Esophagus (tissue), 2 donors: ENCODE measurements at regions not wholly inside any gene's neighbourhood (a gene's known extent, or its start where the extent isn't known, plus 50 kb on each side); places are given as distances from the start of the nearest gene placed in this dataset.
"Not testable (repeated sequence)": the region's sequence is repeated elsewhere in the genome, so short reads cannot be mapped to it uniquely, and the experiment has no call there.

Experiments used
- H3K27ac ChIP-seq, 2 donors: one replicate each; pipeline ENCODE4 v1.5.1; 2013; ENCODE audit warnings: low read depth in 2 of 2, mild to moderate bottlenecking in 2 of 2, inconsistent platforms in 1 of 2, low read length in 1 of 2, moderate library complexity in 1 of 2
- H3K27me3 ChIP-seq, 2 donors: one replicate each; pipeline ENCODE4 v1.6.1; 2013; ENCODE audit warnings: low read length in 2 of 2, control low read depth in 1 of 2, mild to moderate bottlenecking in 1 of 2; ENCODE audit not compliant: insufficient read depth in 2 of 2, control insufficient read depth in 1 of 2
- H3K36me3 ChIP-seq, 2 donors: one replicate each; pipeline ENCODE4 v1.6.1; 2013; ENCODE audit warnings: low read length in 1 of 2; ENCODE audit not compliant: control insufficient read depth in 2 of 2, insufficient read depth in 2 of 2
- H3K4me1 ChIP-seq, 2 donors: one replicate each; pipeline ENCODE4 v1.6.1; 2013; ENCODE audit warnings: low read length in 1 of 2; ENCODE audit not compliant: control insufficient read depth in 2 of 2, insufficient read depth in 2 of 2
- H3K4me3 ChIP-seq, 2 donors: one replicate each; pipeline ENCODE4 v1.5.1; 2013; ENCODE audit warnings: low read length in 2 of 2, mild to moderate bottlenecking in 2 of 2, low read depth in 1 of 2, moderate library complexity in 1 of 2
- H3K9me3 ChIP-seq, 2 donors: one replicate each; pipeline ENCODE4 v1.6.1; 2013; ENCODE audit warnings: mild to moderate bottlenecking in 2 of 2, low read depth in 1 of 2, low read length in 1 of 2, moderate library complexity in 1 of 2; ENCODE audit not compliant: control insufficient read depth in 2 of 2, insufficient read depth in 1 of 2
- WGBS, 2 donors: extraction: QIAGEN DNeasy Blood & Tissue Kit; methylation state at CpG; one replicate each; pipeline ENCODE4 v1.1.7; 2013; 5-methylcytosine and 5-hydroxymethylcytosine counted together
- donor health status: healthy with polysubstance abuse.
- donor health status: Bipolar disorder and iron deficiency.

- H3K4me1 ChIP-seq = no peaks in the 10 kb centered on the region
- 90 to 93% methylated on average over 7 of the region's 7 CpGs for WGBS, 2 donors
- H3K27me3 ChIP-seq = no peaks in the 10 kb centered on the region
- no peaks in the 10 kb centered on the region for H3K9me3 ChIP-seq
- H3K4me3 ChIP-seq = no peak overlapping the region
- H3K36me3 ChIP-seq = no peaks in the 10 kb centered on the region
- no peak overlapping the region for H3K27ac ChIP-seq
Observed at GRCh38 chr2:9717886-9718451, 87.2 kb upstream of the YWHAQ start.

- WGBS, 2 donors = 90 to 91% methylated on average over 9 of the region's 9 CpGs
- Histone ChIP-seq H3K27me3 (no peaks in the 10 kb centered on the region), H3K27ac (no peak overlapping the region), H3K4me3 (no peak overlapping the region), H3K4me1 (no peaks in the 10 kb centered on the region), H3K9me3 (no peaks in the 10 kb centered on the region), H3K36me3 (no peaks in the 10 kb centered on the region)
Observed at GRCh38 chr2:9720352-9721093, 89.7 kb upstream of the YWHAQ start.

GRCh38 chr2:9721344-9721743 lies 90.5 kb upstream of the YWHAQ start:
- Histone ChIP-seq H3K27ac (no peak overlapping the region), H3K9me3 (no peaks in the 10 kb centered on the region), H3K27me3 (no peaks in the 10 kb centered on the region), H3K4me1 (no peaks in the 10 kb centered on the region), H3K36me3 (no peaks in the 10 kb centered on the region), H3K4me3 (no peak overlapping the region)
- WGBS, 2 donors = 74 to 87% methylated on average over 7 of the region's 7 CpGs

- no peak overlapping the region for H3K4me3 ChIP-seq
- no peaks in the 10 kb centered on the region for H3K36me3 ChIP-seq
- no peak overlapping the region for H3K27ac ChIP-seq
- H3K4me1 ChIP-seq = no peaks in the 10 kb centered on the region
- no peaks in the 10 kb centered on the region for H3K27me3 ChIP-seq
- H3K9me3 ChIP-seq = no peaks in the 10 kb centered on the region
- 94 to 96% methylated on average over 3 to 4 of the region's 4 CpGs for WGBS, 2 donors
Observed at GRCh38 chr2:9722451-9722850, 91.7 kb upstream of the YWHAQ start.

- H3K36me3 ChIP-seq = no peaks in the 10 kb centered on the region
- H3K9me3 ChIP-seq = no peaks in the 10 kb centered on the region
- 82 to 88% methylated on average over 11 of the region's 11 CpGs for WGBS, 2 donors
- no peak overlapping the region for H3K27ac ChIP-seq
- H3K4me1 ChIP-seq = no peaks in the 10 kb centered on the region
- no peak overlapping the region for H3K4me3 ChIP-seq
- no peaks in the 10 kb centered on the region for H3K27me3 ChIP-seq
Observed at GRCh38 chr2:9724565-9724964, 93.8 kb upstream of the YWHAQ start.

GRCh38 chr2:9725106-9725505 lies 94.3 kb upstream of the YWHAQ start:
- Histone ChIP-seq H3K4me1 (no peaks in the 10 kb centered on the region), H3K4me3 (no peak overlapping the region), H3K27ac (no peak overlapping the region), H3K36me3 (no peaks in the 10 kb centered on the region), H3K9me3 (no peaks in the 10 kb centered on the region), H3K27me3 (no peaks in the 10 kb centered on the region)
- 73 to 81% methylated on average over 14 of the region's 14 CpGs for WGBS, 2 donors

- H3K27ac ChIP-seq, H3K27me3 ChIP-seq, H3K36me3 ChIP-seq, H3K9me3 ChIP-seq, H3K4me1 ChIP-seq, H3K4me3 ChIP-seq: not testable (repeated sequence)
- 85 to 92% methylated on average over 3 of the region's 3 CpGs for WGBS, 2 donors
Observed at GRCh38 chr2:9726016-9726415, 95.2 kb upstream of the YWHAQ start.

GRCh38 chr2:9730523-9730922 lies 99.7 kb upstream of the YWHAQ start:
- not testable (repeated sequence) for H3K4me3 ChIP-seq, H3K36me3 ChIP-seq, H3K4me1 ChIP-seq, H3K27me3 ChIP-seq, H3K27ac ChIP-seq, H3K9me3 ChIP-seq
- 76 to 81% methylated on average over 4 of the region's 4 CpGs for WGBS, 2 donors

- Histone ChIP-seq H3K36me3 (no peaks in the 10 kb centered on the region), H3K27ac (no peak overlapping the region), H3K9me3 (no peaks in the 10 kb centered on the region), H3K4me3 (no peak overlapping the region), H3K27me3 (no peaks in the 10 kb centered on the region), H3K4me1 (peaks cover 0 to 2% of the 10 kb centered on the region in 2 donors)
- 90% methylated on average over 3 of the region's 3 CpGs for WGBS, 2 donors
Observed at GRCh38 chr2:9732824-9733223, 102.0 kb upstream of the YWHAQ start.

GRCh38 chr2:9734308-9734707 lies 103.5 kb upstream of the YWHAQ start:
- Histone ChIP-seq H3K27me3 (no peaks in the 10 kb centered on the region), H3K27ac (no peak overlapping the region), H3K4me1 (peaks cover 0 to 7% of the 10 kb centered on the region in 2 donors), H3K36me3 (no peaks in the 10 kb centered on the region), H3K4me3 (no peak overlapping the region), H3K9me3 (no peaks in the 10 kb centered on the region)
- WGBS, 2 donors = 88 to 94% methylated on average over 1 of the region's 1 CpG
